GM18870 (cell line): ENCODE measurements at regions not wholly inside any gene's neighbourhood (a gene's known extent, or its start where the extent isn't known, plus 50 kb on each side); places are given as distances from the start of the nearest gene placed in this dataset.

ENCODE experiments used
- ATAC-seq: cut with Tn5 transposase; IDR thresholded peaks from one replicate; pipeline ENCODE4 v1.9.1; 2021; ENCODE audit warnings: moderate library complexity; ENCODE audit not compliant: unreplicated experiment

DNA sequence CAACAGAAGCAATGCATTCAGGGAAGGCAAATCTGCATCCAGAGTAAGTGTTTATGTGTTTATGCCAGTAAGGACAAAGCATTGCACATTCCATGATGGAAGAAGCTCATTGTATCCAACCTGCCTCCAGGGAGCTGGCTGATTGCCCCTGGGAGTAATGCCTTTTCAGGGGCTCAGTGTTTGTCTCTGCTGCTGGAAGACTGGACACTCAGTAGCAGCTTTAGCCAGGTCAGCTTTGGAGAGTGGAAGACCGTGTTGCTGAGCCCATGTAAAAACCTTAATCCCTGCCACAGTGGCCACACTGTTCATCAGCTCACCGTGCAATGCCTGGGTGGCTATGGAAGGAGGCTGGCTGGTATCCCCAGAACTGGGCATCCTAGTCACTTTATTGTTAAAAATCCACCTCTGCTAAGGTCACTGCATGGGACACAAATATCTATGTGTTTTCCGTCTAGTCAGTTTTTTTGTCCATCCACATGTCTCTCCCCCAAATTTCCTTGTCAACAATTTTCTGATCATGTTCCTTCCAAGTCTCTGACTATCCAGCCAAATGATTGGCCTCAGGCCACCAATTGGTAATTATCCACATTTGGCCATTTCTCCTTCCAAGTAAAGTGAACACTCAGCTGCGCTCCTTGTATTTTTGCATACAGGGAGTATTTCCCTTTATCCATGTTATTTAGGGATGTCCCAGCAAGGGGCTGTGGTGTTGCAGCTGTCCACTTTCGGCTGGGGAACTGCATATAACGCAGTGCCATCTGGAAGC, 2044.5 kb upstream of the AGA start:
- ATAC-seq, result no peak

- ATAC-seq, result no peak
Observed at GRCh38 chr4:179492260-179493080, 2050.2 kb upstream of the AGA start.

- no peak for ATAC-seq
Observed at GRCh38 chr4:179503976-179504375, 2061.7 kb upstream of the AGA start.

DNA sequence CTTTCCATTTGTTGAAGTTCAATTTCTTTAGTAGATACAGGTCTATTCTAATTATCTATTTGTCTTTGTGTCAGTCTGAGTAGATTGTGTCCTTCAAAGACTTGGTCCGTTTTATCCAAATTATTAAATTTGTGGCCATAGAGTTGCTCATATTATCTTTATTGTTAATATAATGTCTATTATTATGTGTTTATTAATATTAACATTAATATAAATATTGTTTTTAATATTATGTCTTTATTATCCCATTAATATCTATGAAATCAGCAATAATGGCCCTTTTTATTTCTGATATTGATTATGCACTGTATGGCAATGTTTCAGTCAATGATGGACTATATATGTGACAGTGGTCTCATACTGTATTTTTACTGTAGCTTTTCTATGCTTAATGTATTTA, 2067.3 kb upstream of the AGA start:
- no peak for ATAC-seq

DNA sequence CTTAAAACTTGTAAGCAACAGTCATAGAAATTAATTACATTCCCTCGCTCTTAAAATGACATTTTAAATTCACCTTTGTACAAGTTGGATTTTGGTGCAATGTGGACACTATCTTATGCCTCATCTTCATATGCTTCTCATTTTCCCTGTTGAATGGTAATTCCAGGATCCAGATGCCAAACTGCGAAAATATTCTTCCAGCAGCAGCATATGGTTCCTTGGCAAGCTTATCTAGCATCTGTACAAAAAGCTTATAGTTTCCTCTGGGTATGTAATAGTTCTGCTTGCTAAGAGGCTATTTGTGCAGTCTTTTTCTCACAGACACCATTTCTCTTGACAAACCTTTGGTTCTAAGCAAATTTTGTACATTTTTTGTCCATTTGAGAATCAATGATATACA, 2079.7 kb upstream of the AGA start:
- ATAC-seq, result no peak

GRCh38 chr4:179530958-179531357, 2088.7 kb upstream of the AGA start:
- no peak for ATAC-seq

DNA sequence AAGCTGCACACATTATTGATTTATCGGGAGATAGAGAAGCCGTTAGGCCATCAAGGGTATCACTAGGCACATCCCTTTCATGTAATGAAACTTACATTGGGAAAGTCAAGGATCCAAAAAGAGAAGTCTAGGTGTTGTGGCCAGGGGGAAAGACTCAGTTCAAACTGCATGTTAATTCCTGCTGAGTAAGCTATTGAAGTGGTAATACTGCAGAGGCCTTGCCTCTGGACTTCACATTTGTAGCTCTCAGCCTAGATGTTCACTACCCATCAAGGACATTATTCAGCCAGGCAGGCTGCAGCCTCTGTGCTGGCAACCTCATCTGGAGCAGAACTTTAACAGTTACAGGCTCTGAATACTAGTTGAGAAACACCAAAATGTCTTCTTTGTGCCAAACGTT, 2094.5 kb upstream of the AGA start:
- ATAC-seq, result no peak

- ATAC-seq, result no peak
Observed at GRCh38 chr4:179539641-179540040, 2097.4 kb upstream of the AGA start.

- ATAC-seq, result no peak
Observed at GRCh38 chr4:179543771-179544170, 2101.5 kb upstream of the AGA start.

DNA sequence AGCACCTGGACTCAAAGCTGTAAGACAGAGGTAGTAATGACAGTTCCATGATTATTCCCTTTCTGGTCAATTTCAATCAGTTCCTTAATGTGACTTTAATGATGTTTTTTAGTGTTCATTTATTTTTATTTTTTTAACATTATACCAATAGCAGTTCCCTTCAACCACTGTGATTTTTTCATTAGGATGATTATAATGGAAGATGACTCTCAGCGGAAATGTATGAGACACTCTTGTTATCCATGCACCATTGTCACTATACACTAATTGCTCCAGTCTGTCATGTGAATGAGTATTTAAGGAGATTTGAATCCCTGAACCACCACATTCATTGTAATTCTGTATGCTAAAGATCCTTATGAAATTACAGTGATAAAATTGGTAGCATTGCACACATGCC, 2102.3 kb upstream of the AGA start:
- no peak for ATAC-seq

DNA sequence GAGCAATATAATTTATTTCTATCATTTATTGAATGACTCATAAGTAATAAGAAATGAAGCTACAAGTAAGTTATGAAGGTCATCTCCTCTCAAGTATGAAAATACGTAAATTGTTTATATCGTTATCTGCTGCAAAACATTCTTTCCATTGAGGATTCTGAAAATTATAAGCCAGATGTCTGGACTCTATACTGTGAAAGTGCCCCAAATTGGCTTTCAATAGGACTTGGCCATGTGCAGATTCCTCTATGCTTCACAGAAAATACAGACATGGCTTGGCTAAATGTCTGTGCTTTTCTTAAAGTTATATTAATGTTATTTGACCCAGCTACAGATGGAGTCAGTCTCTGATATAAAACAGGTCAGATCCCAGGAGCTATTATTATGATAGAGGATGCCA, 2109.9 kb upstream of the AGA start:
- no peak for ATAC-seq

DNA sequence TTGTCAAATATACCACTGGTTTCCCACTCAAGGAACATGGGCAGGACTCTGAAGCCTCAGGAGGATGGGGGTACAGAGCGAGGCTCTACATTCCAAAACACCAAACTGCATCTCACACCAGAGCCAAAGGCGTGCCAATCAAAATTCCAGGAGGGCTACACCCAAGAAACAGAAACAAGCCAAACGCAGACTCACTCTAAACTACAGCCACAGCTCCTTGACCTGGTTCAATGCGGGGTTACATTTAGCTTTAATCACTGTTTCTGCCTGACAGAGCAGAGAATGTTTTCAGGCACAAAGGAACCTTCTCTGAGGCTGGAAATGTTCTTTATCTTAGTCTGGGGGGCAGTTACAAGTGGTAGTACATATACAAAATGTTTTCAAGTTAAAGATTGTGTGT, 2121.5 kb upstream of the AGA start:
- ATAC-seq, result no peak

DNA sequence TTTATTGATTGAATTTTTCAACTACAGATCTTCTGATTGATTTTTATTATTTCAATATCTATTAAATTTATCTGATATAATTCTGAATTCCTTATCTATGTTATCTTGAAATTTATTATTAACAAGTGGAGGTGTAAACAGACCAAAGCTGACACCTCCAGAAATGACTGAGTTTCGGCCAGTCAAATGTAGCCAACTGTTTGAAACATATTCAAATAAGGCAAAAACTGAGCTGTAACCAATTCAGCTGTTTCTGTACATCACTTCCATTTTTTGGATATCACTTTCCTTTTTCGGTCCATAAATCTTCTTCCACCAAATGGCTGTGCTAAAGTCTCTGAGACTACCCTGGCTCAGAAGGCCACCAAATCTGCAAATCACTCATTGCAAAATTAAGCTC, 2127.3 kb upstream of the AGA start:
- no peak for ATAC-seq

DNA sequence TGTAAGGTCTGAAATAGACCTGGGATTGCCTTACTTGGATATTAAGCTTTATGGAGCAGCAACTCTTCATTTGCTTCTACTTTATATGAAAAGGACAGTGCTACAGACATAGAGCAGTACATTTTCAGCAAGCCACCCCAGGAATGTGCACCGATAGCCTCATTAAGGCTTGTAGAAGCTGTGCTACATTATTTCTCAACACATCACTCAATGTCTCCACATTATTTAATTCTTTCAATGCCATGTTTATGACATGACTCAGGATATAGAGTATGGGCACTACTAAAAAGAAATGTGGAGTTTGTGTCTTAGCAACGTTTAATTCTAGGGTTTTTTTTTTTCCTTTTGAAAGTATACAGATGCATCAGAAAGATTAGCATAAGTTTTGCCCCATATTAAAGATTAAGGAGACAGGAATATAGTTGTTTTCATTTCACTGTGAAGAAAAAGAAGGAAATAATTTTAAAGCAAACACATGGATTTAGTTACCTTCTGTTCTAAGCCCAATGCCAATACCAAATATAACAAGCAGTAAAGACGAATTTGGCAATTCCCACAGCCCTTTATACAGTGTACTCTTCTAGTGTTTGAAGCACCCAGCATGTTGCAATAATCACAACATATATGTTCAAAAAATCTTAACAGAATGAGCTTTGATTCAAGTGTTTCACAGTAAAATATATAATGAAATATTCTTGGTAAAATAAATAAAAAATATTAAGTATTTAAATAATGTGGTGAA, 2140.1 kb upstream of the AGA start:
- ATAC-seq, result no peak

DNA sequence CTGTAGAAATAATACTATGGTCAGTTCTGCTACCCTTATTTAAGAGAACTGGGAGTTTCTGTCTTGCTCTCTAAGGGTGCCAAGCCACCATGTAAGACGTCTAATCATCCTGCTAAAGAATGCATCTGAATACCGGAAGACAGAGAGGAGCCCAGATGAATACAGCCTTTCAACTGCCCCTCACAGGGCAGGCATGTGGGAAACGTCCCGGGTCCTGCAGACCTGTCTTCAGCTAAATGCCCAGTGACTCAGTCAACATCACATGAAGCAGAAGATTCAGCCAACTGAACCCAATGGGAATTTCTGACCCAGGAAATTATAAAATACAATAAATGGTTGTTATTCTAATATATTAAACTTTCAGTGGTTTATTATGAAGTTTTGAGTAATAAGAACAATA, 2141.0 kb upstream of the AGA start:
- no peak for ATAC-seq

DNA sequence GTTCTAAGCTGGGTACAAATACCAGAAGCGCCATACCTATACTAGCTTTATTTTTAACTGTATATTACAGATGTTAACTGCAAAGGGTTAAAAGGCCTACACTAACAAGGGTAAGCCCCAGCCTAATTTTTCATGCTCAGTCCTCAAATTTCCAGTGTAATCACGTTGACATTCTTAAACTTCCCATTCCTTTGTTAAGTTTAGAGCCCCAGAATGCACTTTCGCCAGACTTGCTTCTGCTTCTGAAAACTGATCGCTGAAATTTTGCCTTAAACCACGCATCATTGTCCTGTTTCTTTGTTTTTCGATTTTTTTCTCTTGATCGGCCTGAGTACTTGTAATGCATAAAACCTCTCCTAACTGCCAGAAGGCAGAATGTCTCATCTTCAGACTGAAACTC, 2141.9 kb upstream of the AGA start:
- no peak for ATAC-seq

DNA sequence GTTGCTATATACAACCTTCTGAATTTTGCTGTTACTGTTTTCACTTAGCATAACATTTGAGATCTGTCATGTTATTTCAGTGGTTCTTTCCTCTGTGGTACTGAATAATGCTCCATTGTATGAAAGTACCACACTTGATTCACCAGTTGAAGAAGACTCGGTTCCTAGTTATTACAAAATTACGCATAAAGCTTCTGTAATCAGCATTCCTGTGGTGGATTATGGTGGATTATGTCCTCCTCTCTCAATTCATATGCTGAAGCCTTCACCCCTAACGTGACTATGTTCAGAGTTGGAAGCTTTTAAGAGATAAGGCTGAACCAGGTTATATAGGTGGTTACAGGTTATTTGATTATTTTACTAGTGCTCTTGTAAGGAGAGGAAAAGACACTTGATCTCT, 2143.5 kb upstream of the AGA start:
- no peak for ATAC-seq

DNA sequence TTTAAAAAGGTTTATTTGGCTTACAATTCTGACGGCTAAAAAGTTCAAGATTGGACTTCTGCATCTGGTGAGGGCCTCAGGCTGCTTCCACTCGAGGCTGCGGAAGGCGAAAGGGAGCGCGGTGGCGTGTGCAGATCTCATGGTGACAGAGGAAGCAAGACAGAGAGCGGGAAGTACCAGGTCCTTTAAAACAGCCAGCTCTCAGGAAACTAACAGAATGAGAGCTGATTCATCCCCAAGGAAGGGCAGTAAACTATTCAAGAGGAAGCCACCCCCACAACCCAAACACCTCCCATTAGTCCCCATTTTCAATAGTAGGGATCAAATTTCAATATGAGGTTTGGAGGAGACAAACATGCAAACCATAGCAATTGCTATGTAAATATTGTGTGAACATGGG, 2144.2 kb upstream of the AGA start:
- no peak for ATAC-seq

DNA sequence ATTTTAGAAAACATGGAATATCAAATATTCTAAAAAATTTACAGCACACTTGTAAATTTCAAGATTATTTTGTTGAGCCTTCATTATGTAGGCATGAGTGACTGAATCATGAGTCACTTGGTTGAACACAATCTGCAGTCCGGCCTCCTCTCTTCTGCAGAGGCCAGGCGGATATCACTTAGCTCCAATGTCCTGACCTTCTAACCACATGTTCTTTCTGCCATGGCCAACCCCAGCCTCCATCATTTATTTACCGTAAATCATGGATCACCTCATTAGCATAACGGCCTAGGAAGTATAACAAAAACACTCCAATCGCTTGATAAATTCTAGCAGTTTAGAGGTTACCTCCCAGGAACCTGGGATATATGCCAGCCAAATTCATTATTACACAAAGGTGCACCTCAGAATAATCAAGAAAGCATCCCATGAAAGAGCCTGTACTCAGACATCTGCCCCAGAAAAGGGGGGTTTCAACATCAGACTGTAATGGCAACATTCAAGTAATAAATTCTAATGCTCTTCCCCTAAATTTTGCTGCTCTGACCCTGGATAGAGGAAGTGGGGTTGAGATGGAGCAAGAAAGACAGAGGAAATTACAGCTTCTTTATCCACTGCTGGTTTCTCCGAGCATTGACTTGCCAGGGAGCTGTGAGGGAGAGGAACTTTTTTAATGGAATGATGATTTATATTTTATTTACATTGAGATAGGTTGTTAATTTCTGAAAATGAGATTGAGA, 2153.6 kb upstream of the AGA start:
- no peak for ATAC-seq

DNA sequence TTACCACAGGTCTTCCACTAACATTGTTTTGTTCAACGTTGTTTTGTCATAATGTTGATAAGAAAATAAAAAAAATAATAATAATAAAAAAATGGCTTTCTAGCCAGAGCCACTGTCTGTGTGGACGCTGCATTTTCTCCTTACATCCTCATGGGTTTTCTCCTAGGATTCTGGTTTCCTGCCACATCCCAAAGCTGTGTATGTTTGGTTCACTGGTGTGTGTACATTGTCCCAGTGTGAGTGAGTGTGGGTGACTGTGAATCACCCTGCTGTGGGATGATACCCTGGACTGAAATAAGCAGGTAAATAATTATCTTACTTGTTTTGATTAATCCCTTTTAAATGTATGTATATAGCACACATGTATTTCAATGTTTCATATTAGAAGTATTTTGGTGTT, 2154.4 kb upstream of the AGA start:
- no peak for ATAC-seq

GRCh38 chr4:179597301-179597700, 2155.1 kb upstream of the AGA start:
- no peak for ATAC-seq
